Trophoblast cell (in vitro differentiated cells and primary cell): ENCODE measurements at regions not wholly inside any gene's neighbourhood (a gene's known extent, or its start where the extent isn't known, plus 50 kb on each side); places are given as distances from the start of the nearest gene placed in this dataset.

Source experiments
- DNase-seq, 2 donors: peaks; one replicate each; pipeline ENCODE4 v3.0.0-alpha.2; 2016
- H2AFZ ChIP-seq: 2 replicates; pipeline ENCODE4 v1.6.1; 2013; ENCODE audit warnings: low read length, moderate library complexity, mild to moderate bottlenecking; ENCODE audit not compliant: insufficient read depth, poor library complexity
- H2AK5ac ChIP-seq: 2 replicates; pipeline ENCODE4 v1.6.1; 2013; ENCODE audit warnings: mild to moderate bottlenecking, low read length
- H2BK120ac ChIP-seq: 2 replicates; pipeline ENCODE4 v1.6.1; 2013; ENCODE audit warnings: low read length, mild to moderate bottlenecking, moderate library complexity; ENCODE audit not compliant: insufficient read depth, poor library complexity
- H2BK12ac ChIP-seq: 2 replicates; pipeline ENCODE4 v1.6.1; 2013; ENCODE audit warnings: mild to moderate bottlenecking, low read length, moderate library complexity
- H2BK5ac ChIP-seq: 2 replicates; pipeline ENCODE4 v1.6.1; 2013; ENCODE audit warnings: low read length, low read depth, moderate library complexity, mild to moderate bottlenecking; ENCODE audit not compliant: poor library complexity
- H3K14ac ChIP-seq: 2 replicates; pipeline ENCODE4 v1.6.1; 2013; ENCODE audit warnings: mild to moderate bottlenecking, low read length
- H3K18ac ChIP-seq: 2 replicates; pipeline ENCODE4 v1.6.1; 2013; ENCODE audit warnings: mild to moderate bottlenecking, low read length
- H3K23ac ChIP-seq: 2 replicates; pipeline ENCODE4 v1.6.1; 2013; ENCODE audit warnings: low read length
- H3K27ac ChIP-seq: 2 replicates; pipeline ENCODE4 v1.5.1; 2013; ENCODE audit warnings: low read depth, mild to moderate bottlenecking, inconsistent platforms, low read length, moderate library complexity
- H3K27me3 ChIP-seq: 2 replicates; pipeline ENCODE4 v1.6.1; 2013; ENCODE audit warnings: inconsistent platforms, mild to moderate bottlenecking, low read length, moderate library complexity; ENCODE audit not compliant: insufficient read depth
- H3K36me3 ChIP-seq, 2 experiments: 1 replicate in 1 of 2; 2 replicates in 1 of 2; pipeline ENCODE4 v1.6.1; 2013; ENCODE audit warnings: low read length in 2 of 2, mild to moderate bottlenecking in 2 of 2, moderate library complexity in 1 of 2; ENCODE audit not compliant: insufficient read depth in 2 of 2, control insufficient read depth in 1 of 2
- H3K4ac ChIP-seq: 2 replicates; pipeline ENCODE4 v1.6.1; 2013; ENCODE audit warnings: low read depth, mild to moderate bottlenecking, low read length, moderate library complexity
- H3K4me1 ChIP-seq, 2 experiments: 1 replicate in 1 of 2; 2 replicates in 1 of 2; pipeline ENCODE4 v1.6.1; 2013; ENCODE audit warnings: low read length in 2 of 2, mild to moderate bottlenecking in 2 of 2, moderate library complexity in 1 of 2; ENCODE audit not compliant: insufficient read depth in 2 of 2, control insufficient read depth in 1 of 2
- H3K4me2 ChIP-seq: 2 replicates; pipeline ENCODE4 v1.6.1; 2013; ENCODE audit warnings: inconsistent platforms, mild to moderate bottlenecking, low read length, moderate library complexity
- H3K4me3 ChIP-seq: 2 replicates; pipeline ENCODE4 v1.5.1; 2013; ENCODE audit warnings: mild to moderate bottlenecking, low read depth, low read length, inconsistent platforms
- H3K79me1 ChIP-seq: one replicate; pipeline ENCODE4 v1.6.1; 2013; ENCODE audit warnings: low read length
- H3K79me2 ChIP-seq: 2 replicates; pipeline ENCODE4 v1.6.1; 2013; ENCODE audit warnings: low read length, mild to moderate bottlenecking; ENCODE audit not compliant: control insufficient read depth, insufficient read depth, poor library complexity
- H3K9ac ChIP-seq: 2 replicates; pipeline ENCODE4 v1.6.1; 2013; ENCODE audit warnings: mild to moderate bottlenecking, low read length
- H3K9me3 ChIP-seq: 2 replicates; pipeline ENCODE4 v1.6.1; 2013; ENCODE audit warnings: low read depth, mild to moderate bottlenecking, control low read depth, inconsistent platforms, low read length; ENCODE audit not compliant: insufficient read depth
- H4K12ac ChIP-seq: 2 replicates; pipeline ENCODE4 v1.6.1; 2013; ENCODE audit warnings: low read depth, mild to moderate bottlenecking, low read length, moderate library complexity
- H4K8ac ChIP-seq: 2 replicates; pipeline ENCODE4 v1.6.1; 2013; ENCODE audit warnings: low read depth, mild to moderate bottlenecking, low read length, moderate library complexity
- H4K91ac ChIP-seq: one replicate; pipeline ENCODE4 v1.6.1; 2013; ENCODE audit warnings: low read depth, mild to moderate bottlenecking, low read length, moderate library complexity
- WGBS: extraction: QIAGEN DNeasy Blood & Tissue Kit; methylation state at CpG from one replicate; pipeline ENCODE4 v1.1.7; 2013; ENCODE audit warnings: missing lambda C conversion rate; ENCODE audit not compliant: insufficient read length, insufficient coverage; ENCODE audit errors: extremely low coverage; 5-methylcytosine and 5-hydroxymethylcytosine counted together

GRCh38 chr14:52202151-52202550 is 65.3 kb upstream of the PTGDR start:
- Histone ChIP-seq H2BK5ac (no peak overlapping the region), H3K79me2 (no peaks in the 10 kb centered on the region), H3K4me2 (no peak overlapping the region), H3K4ac (no peak overlapping the region), H3K36me3 (no peaks in the 10 kb centered on the region), H3K23ac (no peak overlapping the region), H4K91ac (no peak overlapping the region), H2BK120ac (no peak overlapping the region), H4K8ac (no peak overlapping the region), H4K12ac (no peak overlapping the region), H3K9me3 (no peaks in the 10 kb centered on the region), H3K4me3 (no peak overlapping the region), H3K18ac (no peak overlapping the region), H3K9ac (no peak overlapping the region), H2BK12ac (no peak overlapping the region), H3K14ac (no peak overlapping the region), H3K27me3 (no peaks in the 10 kb centered on the region), H3K79me1 (no peaks in the 10 kb centered on the region), H2AK5ac (no peak overlapping the region), H3K4me1 (no peaks in the 10 kb centered on the region), H2AFZ (no peak overlapping the region), H3K27ac (no peak overlapping the region)
- DNase-seq = no peak

GRCh38 chr14:52190337-52190931 is 77.1 kb upstream of the PTGDR start:
- H3K9ac ChIP-seq = no peak overlapping the region
- no peak overlapping the region for H3K27ac ChIP-seq
- no peak overlapping the region for H3K14ac ChIP-seq
- H3K79me1 ChIP-seq = no peaks in the 10 kb centered on the region
- no peak overlapping the region for H4K12ac ChIP-seq
- H2AFZ ChIP-seq = no peak overlapping the region
- no peaks in the 10 kb centered on the region for H3K4me1 ChIP-seq
- H3K23ac ChIP-seq = no peak overlapping the region
- H2BK120ac ChIP-seq = no peak overlapping the region
- DNase-seq = no peak
- no peak overlapping the region for H4K91ac ChIP-seq
- no peaks in the 10 kb centered on the region for H3K79me2 ChIP-seq
- H2BK12ac ChIP-seq = no peak overlapping the region
- H3K9me3 ChIP-seq = no peaks in the 10 kb centered on the region
- H2AK5ac ChIP-seq = no peak overlapping the region
- no peak overlapping the region for H3K18ac ChIP-seq
- no peaks in the 10 kb centered on the region for H3K27me3 ChIP-seq
- no peak overlapping the region for H3K4me2 ChIP-seq
- no peak overlapping the region for H2BK5ac ChIP-seq
- no peaks in the 10 kb centered on the region for H3K36me3 ChIP-seq
- no peak overlapping the region for H4K8ac ChIP-seq
- no peak overlapping the region for H3K4ac ChIP-seq
- no peak overlapping the region for H3K4me3 ChIP-seq
- WGBS = no CpG with 5 or more reads among the region's 4 CpGs

GRCh38 chr14:52189325-52189724 is 78.2 kb upstream of the PTGDR start:
- H3K4me2 ChIP-seq = no peak overlapping the region
- no peak overlapping the region for H3K23ac ChIP-seq
- DNase-seq = no peak
- no peaks in the 10 kb centered on the region for H3K36me3 ChIP-seq
- no peak overlapping the region for H3K4me3 ChIP-seq
- H3K79me2 ChIP-seq = no peaks in the 10 kb centered on the region
- no peak overlapping the region for H2BK5ac ChIP-seq
- no peak overlapping the region for H4K12ac ChIP-seq
- H2BK120ac ChIP-seq = no peak overlapping the region
- no peaks in the 10 kb centered on the region for H3K79me1 ChIP-seq
- no peak overlapping the region for H3K4ac ChIP-seq
- no peak overlapping the region for H2BK12ac ChIP-seq
- no peak overlapping the region for H4K8ac ChIP-seq
- no peak overlapping the region for H3K27ac ChIP-seq
- H3K9ac ChIP-seq = no peak overlapping the region
- WGBS = no CpG with 5 or more reads among the region's 4 CpGs
- no peak overlapping the region for H2AK5ac ChIP-seq
- no peak overlapping the region for H3K14ac ChIP-seq
- no peak overlapping the region for H2AFZ ChIP-seq
- H3K27me3 ChIP-seq = no peaks in the 10 kb centered on the region
- H3K9me3 ChIP-seq = no peaks in the 10 kb centered on the region
- no peak overlapping the region for H3K18ac ChIP-seq
- no peaks in the 10 kb centered on the region for H3K4me1 ChIP-seq
- H4K91ac ChIP-seq = no peak overlapping the region

GRCh38 chr14:52188381-52188780 is 79.1 kb upstream of the PTGDR start:
- Histone ChIP-seq H3K27ac (no peak overlapping the region), H3K4me1 (no peaks in the 10 kb centered on the region), H3K27me3 (no peaks in the 10 kb centered on the region), H3K9ac (no peak overlapping the region), H4K12ac (no peak overlapping the region), H3K23ac (no peak overlapping the region), H3K4me3 (no peak overlapping the region), H3K4ac (no peak overlapping the region), H4K8ac (no peak overlapping the region), H3K18ac (no peak overlapping the region), H3K9me3 (no peaks in the 10 kb centered on the region), H3K14ac (no peak overlapping the region), H2BK5ac (no peak overlapping the region), H2AFZ (no peak overlapping the region), H2BK12ac (no peak overlapping the region), H2BK120ac (no peak overlapping the region), H3K36me3 (no peaks in the 10 kb centered on the region), H3K79me2 (no peaks in the 10 kb centered on the region), H3K79me1 (no peaks in the 10 kb centered on the region), H4K91ac (no peak overlapping the region), H3K4me2 (no peak overlapping the region), H2AK5ac (no peak overlapping the region)
- DNase-seq = no peak
